ENCODE measurements at regions not wholly inside any gene's neighbourhood (a gene's known extent, or its start where the extent isn't known, plus 50 kb on each side); places are given as distances from the start of the nearest gene placed in this dataset.

DNA sequence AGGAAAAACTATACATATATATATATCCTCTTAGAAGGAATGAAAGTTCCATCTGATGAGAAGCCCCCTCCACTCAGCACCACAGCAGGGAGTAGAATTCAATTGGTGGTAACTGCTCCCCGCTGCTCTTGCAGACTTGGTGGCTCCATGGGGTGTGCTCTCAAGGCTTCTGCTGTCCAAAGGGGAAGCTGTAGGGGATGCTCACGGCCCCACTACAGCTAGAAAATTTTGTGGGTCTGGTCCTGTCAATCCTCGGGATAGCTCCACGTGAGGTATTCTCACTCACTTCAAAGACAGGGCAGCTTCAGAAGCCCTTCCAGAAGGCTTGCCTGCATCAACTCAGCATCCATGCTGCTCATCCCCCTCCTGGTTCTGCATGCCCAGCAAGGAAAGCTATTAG is 247.2 kb downstream of the CETN3 start:
- WGBS: 88% methylated on average over 4 of the region's 4 CpGs
- no peaks in the 10 kb centered on the region for H3K4me1 ChIP-seq (ENCODE audit: insufficient read depth)
- H3K4me3 ChIP-seq (ENCODE audit: low read depth, low read length): no peak overlapping the region
- no peaks in the 10 kb centered on the region for H3K36me3 ChIP-seq (ENCODE audit: insufficient read depth)
- H3K27ac ChIP-seq (ENCODE audit: low read depth): no peak overlapping the region
- DNase-seq (ENCODE audit: extremely low spot score): no peak

DNA sequence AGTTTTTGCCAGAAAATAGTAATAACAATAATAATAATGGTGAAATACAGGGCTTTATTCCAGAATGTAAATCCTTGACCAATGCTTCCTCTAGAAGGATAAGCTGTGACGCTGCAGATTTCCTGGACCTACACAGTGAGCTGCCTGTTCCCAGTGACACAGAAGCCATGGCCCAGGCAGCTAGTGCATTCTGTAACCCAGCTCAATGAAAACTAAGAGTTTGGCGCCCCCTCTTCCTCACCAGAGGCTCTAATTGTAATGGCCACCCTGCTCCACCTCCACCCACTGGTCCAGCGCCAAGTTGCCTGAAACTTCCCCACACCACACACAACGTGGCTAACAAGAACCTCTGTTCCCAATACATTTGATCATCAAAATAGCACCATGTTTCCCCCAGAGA is 248.1 kb downstream of the CETN3 start:
- Histone ChIP-seq H3K27ac (ENCODE audit: low read depth) (no peak overlapping the region), H3K4me3 (ENCODE audit: low read depth, low read length) (no peak overlapping the region), H3K4me1 (ENCODE audit: insufficient read depth) (no peaks in the 10 kb centered on the region), H3K36me3 (ENCODE audit: insufficient read depth) (no peaks in the 10 kb centered on the region)
- no peak for DNase-seq (ENCODE audit: extremely low spot score)
- 54% methylated on average over 4 of the region's 4 CpGs for WGBS

DNA sequence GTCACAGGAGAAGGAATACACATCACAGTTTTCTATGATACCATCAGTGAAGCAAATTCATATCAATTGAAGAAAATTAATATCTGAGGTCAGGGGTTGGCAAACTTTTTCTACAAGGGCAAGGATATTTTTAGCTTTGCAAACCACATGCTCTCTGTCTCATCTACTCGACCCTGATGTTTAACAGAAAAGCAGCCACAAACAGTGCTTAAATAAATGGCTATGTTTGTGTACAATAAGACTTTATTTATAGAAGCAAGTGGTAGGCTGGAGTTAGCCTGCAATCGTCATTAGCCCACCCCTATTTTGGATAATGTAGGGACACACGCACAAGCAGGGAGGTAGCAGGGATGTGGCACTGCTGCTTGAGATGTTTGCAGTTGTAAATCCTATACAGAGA is 251.4 kb downstream of the CETN3 start:
- Histone ChIP-seq H3K4me3 (ENCODE audit: low read depth, low read length) (no peak overlapping the region), H3K4me1 (ENCODE audit: insufficient read depth) (no peaks in the 10 kb centered on the region), H3K36me3 (ENCODE audit: insufficient read depth) (no peaks in the 10 kb centered on the region), H3K27ac (ENCODE audit: low read depth) (no peak overlapping the region)
- WGBS: 32% methylated on average over 3 of the region's 3 CpGs
- DNase-seq (ENCODE audit: extremely low spot score): no peak

DNA sequence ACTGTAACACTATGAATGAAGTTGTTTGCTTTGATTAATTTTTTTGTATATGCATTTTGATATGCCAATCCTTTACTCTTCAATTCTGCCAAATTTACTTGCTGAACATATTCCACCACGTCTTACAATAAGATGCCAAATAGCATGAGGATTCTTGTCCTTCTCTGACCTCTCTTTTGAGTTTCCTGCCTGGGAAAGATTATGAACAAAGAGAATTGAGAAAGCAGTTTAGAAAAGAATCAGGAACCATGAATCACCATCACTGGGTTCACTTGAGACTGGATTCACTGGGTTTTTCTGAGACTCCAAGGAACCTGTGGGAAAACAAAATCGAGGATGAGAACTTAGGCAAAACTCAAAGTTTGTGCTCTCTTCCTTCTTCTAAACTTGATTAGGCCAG is 256.5 kb downstream of the CETN3 start:
- Histone ChIP-seq H3K4me3 (ENCODE audit: low read depth, low read length) (no peak overlapping the region), H3K27ac (ENCODE audit: low read depth) (no peak overlapping the region), H3K4me1 (ENCODE audit: insufficient read depth) (no peaks in the 10 kb centered on the region), H3K36me3 (ENCODE audit: insufficient read depth) (no peaks in the 10 kb centered on the region)
- DNase-seq (ENCODE audit: extremely low spot score): no peak
- 75% methylated on average over 2 of the region's 2 CpGs for WGBS

DNA sequence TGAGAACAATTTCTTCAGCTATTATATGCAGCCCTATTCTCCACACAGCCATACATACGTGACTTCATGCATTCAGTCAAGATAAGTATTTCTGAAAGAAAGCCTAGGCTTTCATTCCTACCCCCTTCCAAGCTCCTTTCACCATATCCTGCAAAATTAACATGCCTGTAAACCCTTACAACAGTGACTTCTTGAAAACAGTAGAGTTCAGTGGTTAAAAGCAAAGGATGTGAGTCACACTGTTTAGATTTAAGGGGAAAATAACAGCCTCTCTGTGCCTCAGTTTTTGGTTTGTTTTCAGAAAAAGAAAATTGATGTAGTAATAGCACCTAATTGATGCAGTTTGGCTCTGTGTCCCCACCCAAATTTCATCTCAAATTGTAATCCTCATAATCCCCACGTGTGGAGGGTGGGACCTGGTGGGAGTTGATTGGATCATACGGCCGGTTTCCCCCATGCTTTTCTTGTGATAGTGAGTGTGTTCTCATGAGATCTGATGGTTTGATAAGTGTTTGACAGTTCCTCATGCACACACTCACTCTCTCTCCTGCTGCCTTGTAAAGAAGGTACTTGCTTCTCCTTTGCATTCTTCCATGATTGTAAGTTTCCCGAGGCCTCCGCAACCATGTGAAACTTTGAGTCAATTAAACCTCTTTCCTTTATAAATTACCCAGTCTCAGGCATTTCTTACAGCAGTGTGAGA is 264.8 kb downstream of the CETN3 start:
- Histone ChIP-seq H3K27ac (ENCODE audit: low read depth) (no peak overlapping the region), H3K4me3 (ENCODE audit: low read depth, low read length) (no peak overlapping the region), H3K36me3 (ENCODE audit: insufficient read depth) (no peaks in the 10 kb centered on the region), H3K4me1 (ENCODE audit: insufficient read depth) (no peaks in the 10 kb centered on the region)
- DNase-seq (ENCODE audit: extremely low spot score): no peak
- WGBS: 82% methylated on average over 6 of the region's 6 CpGs

DNA sequence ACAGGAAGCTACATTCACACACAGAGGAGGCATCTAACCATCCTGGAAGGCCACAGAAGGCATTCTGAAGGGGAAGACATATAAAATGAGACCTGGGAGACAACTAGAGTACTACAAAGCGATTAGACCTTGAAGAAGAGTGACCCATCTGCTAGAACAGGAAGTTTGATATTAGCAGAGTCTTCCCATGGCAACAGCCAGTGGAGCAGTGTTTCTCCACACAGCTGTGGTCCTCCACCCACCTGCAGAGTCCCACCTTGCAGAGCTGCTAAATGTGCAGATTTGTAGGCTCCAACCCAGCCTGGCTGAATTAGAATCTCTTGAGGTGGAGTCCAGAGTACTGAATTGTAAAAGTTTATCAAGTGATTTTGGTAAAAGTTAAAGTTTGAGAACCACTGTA is 267.0 kb downstream of the CETN3 start:
- WGBS: 88% methylated on average over 1 of the region's 1 CpG
- H3K4me3 ChIP-seq (ENCODE audit: low read depth, low read length): no peak overlapping the region
- H3K4me1 ChIP-seq (ENCODE audit: insufficient read depth): no peaks in the 10 kb centered on the region
- no peaks in the 10 kb centered on the region for H3K36me3 ChIP-seq (ENCODE audit: insufficient read depth)
- no peak for DNase-seq (ENCODE audit: extremely low spot score)
- no peak overlapping the region for H3K27ac ChIP-seq (ENCODE audit: low read depth)

DNA sequence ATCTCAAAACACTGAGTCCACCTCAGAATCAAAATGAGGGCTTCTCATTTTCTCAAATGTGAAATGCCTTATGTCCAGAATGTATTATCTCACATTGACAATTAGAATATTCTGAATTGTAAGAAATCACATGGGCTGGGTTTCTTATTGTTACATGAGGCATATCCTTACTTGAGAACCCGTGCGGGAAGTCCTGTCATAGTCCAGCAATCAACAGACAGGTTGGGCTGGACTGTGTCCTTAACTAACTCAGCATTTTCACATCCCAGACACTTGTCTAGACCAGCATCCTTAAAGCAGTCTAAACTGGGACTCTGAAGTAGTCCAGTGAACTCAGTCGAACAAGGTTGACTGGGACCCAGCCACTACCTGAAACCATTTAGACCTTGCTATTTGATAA is 267.6 kb downstream of the CETN3 start:
- WGBS: 92% methylated on average over 3 of the region's 3 CpGs
- no peak for DNase-seq (ENCODE audit: extremely low spot score)
- no peaks in the 10 kb centered on the region for H3K4me1 ChIP-seq (ENCODE audit: insufficient read depth)
- no peak overlapping the region for H3K27ac ChIP-seq (ENCODE audit: low read depth)
- no peaks in the 10 kb centered on the region for H3K36me3 ChIP-seq (ENCODE audit: insufficient read depth)
- H3K4me3 ChIP-seq (ENCODE audit: low read depth, low read length): no peak overlapping the region

DNA sequence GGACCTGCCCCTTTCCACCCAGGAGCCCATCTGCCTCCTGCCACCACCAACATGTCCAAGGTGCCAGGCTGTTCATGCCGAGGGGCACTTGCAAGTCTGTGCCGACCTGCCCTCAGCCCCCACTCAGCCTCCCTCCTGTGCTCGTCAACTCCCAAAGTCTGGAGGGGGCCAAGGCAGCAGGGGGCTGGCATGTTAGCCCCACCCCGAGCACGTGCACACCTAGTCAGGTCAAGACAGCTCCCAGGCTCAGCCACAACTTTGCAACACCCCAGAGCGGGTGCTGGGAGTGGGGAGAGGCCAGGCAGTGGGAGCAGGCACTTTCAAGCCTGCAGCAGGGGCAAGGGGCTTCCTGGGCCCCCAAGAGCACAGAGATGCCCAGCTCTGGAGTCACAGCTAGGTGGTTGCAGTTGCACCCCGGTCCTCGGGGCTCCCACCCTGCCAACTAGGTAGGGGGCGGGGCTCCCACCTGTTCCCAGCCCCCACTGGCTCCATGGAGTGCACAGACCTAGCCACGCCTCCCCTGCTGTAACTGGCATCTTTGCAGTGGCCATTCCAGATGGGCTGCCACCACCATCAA is 272.5 kb downstream of the CETN3 start:
- DNase-seq (ENCODE audit: extremely low spot score): no peak
- Histone ChIP-seq H3K4me1 (ENCODE audit: insufficient read depth) (no peaks in the 10 kb centered on the region), H3K4me3 (ENCODE audit: low read depth, low read length) (no peak overlapping the region), H3K27ac (ENCODE audit: low read depth) (no peak overlapping the region), H3K36me3 (ENCODE audit: insufficient read depth) (no peaks in the 10 kb centered on the region)
- WGBS: 93% methylated on average over 10 of the region's 10 CpGs

DNA sequence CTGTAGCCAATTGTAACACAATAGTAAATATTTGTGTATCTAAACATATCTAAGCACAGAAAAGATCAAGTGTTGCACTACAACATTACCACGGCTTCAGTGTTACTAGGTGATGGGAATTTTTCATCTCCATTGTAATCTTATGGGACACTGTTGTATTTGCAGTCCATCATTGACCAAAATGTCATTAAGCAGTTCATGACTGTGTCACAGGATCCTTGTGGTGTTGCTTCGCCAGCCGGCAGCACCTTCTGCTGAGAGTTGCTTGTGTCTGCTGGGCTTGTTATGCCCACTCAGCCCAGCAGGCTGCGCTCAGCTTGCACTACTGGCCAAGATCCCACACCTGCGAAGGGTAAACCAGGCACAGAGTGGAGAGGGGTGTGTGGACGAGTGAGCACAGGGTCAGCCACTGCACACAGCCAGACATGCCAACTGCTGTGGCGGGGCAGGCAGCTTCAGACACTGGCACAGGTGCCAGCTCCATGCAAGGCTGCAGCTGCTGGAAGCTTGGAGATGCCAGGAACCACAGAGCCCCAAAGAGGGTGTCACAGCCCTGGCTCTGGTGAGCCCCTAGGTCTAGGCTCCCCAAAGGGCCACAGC is 273.7 kb downstream of the CETN3 start:
- 90% methylated on average over 7 of the region's 7 CpGs for whole genome bisulfite sequencing
- H3K27ac ChIP-seq (ENCODE audit: low read depth): no peak overlapping the region
- no peak for DNase-seq (ENCODE audit: extremely low spot score)

DNA sequence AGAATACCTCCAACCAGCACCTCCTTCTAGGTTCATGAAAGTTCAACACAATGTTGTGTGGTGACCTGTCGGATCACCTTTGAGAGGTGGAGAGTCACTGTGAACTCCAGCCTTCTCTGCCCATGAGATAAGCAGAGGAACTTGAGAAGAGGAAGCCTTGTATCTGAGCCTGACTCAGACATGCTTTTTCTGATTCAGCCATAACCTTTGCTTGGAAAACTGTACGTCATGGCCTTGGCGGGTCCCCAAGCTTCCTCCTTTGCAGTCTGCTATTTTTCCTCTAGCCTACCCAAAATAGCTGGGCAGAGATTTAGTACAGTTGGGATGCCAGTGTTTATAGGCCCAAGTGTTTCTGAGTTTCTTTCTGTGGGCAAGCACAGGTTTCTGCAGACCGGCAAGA is 274.7 kb downstream of the CETN3 start:
- H3K4me1 ChIP-seq (ENCODE audit: insufficient read depth): no peaks in the 10 kb centered on the region
- no peaks in the 10 kb centered on the region for H3K36me3 ChIP-seq (ENCODE audit: insufficient read depth)
- H3K4me3 ChIP-seq (ENCODE audit: low read depth, low read length): no peak overlapping the region
- WGBS: 53% methylated on average over 4 of the region's 4 CpGs
- no peak overlapping the region for H3K27ac ChIP-seq (ENCODE audit: low read depth)
- no peak for DNase-seq (ENCODE audit: extremely low spot score)

More for the DNA sequence above, 273.7 kb downstream of the CETN3 start:
- no peaks in the 10 kb centered on the region for H3K36me3 ChIP-seq (ENCODE audit: insufficient read depth)
- no peaks in the 10 kb centered on the region for H3K4me1 ChIP-seq (ENCODE audit: insufficient read depth)
- H3K4me3 ChIP-seq (ENCODE audit: low read depth, low read length): no peak overlapping the region

DNA sequence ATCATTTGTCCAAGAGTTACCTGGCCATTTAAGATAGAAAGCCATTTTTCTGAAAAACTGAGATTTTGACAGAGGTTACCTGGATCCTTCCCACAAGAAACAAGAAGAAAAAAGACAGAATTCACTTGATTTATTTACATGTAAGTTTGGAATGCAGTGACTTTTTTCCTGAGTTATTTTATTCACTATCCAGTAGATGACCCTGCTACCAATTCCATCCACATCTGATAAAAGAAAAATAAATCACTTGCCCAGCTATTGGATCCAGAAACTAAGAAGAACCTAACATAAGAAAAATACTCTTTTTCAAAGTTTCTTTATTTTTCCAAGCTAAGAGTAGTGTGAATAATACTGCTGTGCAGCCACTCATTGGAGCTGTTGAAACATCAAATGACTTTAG is 275.2 kb downstream of the CETN3 start:
- no peaks in the 10 kb centered on the region for H3K4me1 ChIP-seq (ENCODE audit: insufficient read depth)
- no peak for DNase-seq (ENCODE audit: extremely low spot score)
- no peaks in the 10 kb centered on the region for H3K36me3 ChIP-seq (ENCODE audit: insufficient read depth)
- no peak overlapping the region for H3K4me3 ChIP-seq (ENCODE audit: low read depth, low read length)
- H3K27ac ChIP-seq (ENCODE audit: low read depth): no peak overlapping the region

DNA sequence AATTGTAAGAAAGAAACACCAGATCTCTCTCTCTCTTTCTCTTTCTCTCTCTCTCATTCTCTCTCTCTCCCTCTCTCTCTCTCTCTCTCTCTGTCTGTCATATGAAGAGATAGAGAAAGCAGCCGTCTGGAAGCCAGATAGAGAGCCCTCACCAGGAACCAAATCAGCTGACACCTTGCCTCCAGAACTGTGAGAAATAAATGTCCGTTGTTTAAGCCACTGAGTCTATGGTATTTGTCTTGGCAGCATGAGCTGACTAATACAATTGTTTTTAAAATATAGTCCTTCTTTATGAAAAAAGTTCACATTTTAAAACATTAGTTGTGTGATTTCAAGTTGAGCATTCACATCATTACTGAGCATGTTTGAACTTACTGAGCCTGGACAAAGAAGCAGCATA is 275.6 kb downstream of the CETN3 start:
- WGBS: 45% methylated on average over 2 of the region's 2 CpGs
- DNase-seq (ENCODE audit: extremely low spot score): no peak
- Histone ChIP-seq H3K36me3 (ENCODE audit: insufficient read depth) (no peaks in the 10 kb centered on the region), H3K4me1 (ENCODE audit: insufficient read depth) (no peaks in the 10 kb centered on the region), H3K27ac (ENCODE audit: low read depth) (no peak overlapping the region), H3K4me3 (ENCODE audit: low read depth, low read length) (no peak overlapping the region)

DNA sequence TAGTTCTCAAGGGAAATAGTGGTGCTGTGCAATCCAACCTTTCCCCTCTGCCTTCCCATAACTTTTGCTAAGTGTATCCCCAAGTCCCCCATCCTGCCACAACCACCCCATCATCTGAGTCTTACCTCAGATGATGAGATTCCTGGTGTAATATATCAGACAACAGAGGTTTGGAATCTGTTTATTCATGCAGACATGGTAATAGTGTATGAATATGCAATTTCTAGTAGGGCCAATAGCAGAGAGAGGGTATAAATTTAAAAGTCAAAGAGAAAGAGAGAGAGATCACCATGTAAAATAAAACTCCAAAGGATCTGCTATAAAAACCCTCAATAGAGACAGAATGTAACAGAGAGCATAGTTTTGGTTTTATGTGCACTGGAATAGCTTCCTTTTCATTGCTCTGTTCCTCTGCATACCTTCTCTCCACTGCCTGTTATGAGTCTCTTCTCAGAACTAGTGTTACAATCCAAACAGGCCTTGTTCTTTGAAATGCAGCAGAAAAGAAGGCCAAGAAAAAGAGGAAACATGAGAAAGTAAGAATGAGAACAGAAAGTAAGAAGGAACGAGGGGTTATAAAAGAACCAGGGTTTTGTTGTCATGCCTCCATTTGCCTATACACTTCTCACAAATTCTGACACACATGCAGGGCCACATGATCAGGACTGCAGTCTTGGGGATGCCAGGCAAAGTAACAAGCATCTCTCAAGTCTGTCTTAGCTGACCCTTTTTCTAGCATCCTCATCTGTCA is 278.0 kb downstream of the CETN3 start:
- Histone ChIP-seq H3K36me3 (ENCODE audit: insufficient read depth) (no peaks in the 10 kb centered on the region), H3K4me1 (ENCODE audit: insufficient read depth) (no peaks in the 10 kb centered on the region), H3K4me3 (ENCODE audit: low read depth, low read length) (no peak overlapping the region), H3K27ac (ENCODE audit: low read depth) (no peak overlapping the region)
- no peak for DNase-seq (ENCODE audit: extremely low spot score)
- 16% methylated on average over 1 of the region's 1 CpG for WGBS

DNA sequence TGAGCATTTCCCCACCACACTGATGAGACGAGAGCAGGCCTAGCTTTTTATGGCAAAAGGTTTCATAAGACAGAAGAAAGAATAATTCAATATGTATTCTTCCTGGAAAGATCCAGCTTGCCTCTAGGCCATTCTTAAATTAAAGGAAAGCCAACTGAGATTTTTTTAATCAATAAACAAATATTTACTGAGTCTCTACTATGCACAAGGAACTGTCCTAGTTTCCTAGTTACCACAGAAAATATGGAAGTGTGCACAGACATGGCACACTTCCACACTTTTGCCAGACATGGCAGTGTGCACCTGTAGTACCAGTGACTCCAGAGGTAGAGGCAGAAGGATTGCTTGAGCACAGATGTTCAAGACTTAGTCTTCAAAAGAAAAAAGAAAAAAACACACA is 281.0 kb downstream of the CETN3 start:
- WGBS: 99% methylated on average over 1 of the region's 1 CpG
- Histone ChIP-seq H3K36me3 (ENCODE audit: insufficient read depth) (no peaks in the 10 kb centered on the region), H3K4me3 (ENCODE audit: low read depth, low read length) (no peak overlapping the region), H3K4me1 (ENCODE audit: insufficient read depth) (no peaks in the 10 kb centered on the region), H3K27ac (ENCODE audit: low read depth) (no peak overlapping the region)
- DNase-seq (ENCODE audit: extremely low spot score): no peak

Measured in urinary bladder (tissue), 3 donors.